Upper lobe of left lung (tissue), 4 donors: ENCODE measurements at regions not wholly inside any gene's neighbourhood (a gene's known extent, or its start where the extent isn't known, plus 50 kb on each side); places are given as distances from the start of the nearest gene placed in this dataset.
"Not testable (repeated sequence)": the region's sequence is repeated elsewhere in the genome, so short reads cannot be mapped to it uniquely, and the experiment has no call there.

Experiments used
- EP300 ChIP-seq, 4 donors: sonication (generic); formaldehyde crosslinking; IDR thresholded peaks; one replicate each; pipeline ENCODE4 v1.5.1; 2017; ENCODE audit warnings: antibody characterized with exemption in 4 of 4, control low read depth in 2 of 4
- POLR2AphosphoS5 ChIP-seq, 2 donors: sonication (generic); formaldehyde crosslinking; IDR thresholded peaks; one replicate each; pipeline ENCODE4 v1.5.1; 2017; ENCODE audit warnings: antibody characterized with exemption in 2 of 2

DNA sequence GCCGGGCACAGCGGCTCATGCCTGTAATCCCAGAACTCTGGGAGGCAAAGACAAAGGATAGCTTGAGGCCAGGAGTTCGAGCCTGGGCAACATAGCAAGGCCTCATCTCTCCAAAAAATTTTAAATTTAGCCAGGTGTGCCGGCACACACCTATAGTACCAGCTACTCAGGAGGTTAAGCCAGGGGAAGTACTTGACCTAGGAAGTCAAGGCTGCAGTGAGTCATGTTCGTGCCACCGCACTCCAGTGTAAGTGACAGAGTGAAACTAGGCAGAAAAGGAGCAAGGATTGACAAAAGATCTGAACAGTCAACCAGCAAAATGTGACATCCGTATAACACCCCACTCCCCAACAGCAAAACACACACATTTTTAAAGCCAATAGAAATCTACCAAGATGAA is 545.3 kb downstream of the FOXD4L6 start:
- not testable (repeated sequence) for TF ChIP-seq EP300, POLR2AphosphoS5 (IDR thresholded peaks at IDR 0.05)
